GM21576 (cell line): ENCODE measurements at regions not wholly inside any gene's neighbourhood (a gene's known extent, or its start where the extent isn't known, plus 50 kb on each side); places are given as distances from the start of the nearest gene placed in this dataset.
A peak's percentile ranks its signal among the peaks of the same experiment; 100 is the strongest.

Experiments used
- ATAC-seq: cut with Tn5 transposase; IDR thresholded peaks from one replicate; pipeline ENCODE4 v1.9.1; 2021; ENCODE audit warnings: mild to moderate bottlenecking, moderate library complexity; ENCODE audit not compliant: unreplicated experiment

GRCh38 chr18:10207682-10208345 lies 246.6 kb upstream of the APCDD1 start:
- no peak for ATAC-seq

DNA sequence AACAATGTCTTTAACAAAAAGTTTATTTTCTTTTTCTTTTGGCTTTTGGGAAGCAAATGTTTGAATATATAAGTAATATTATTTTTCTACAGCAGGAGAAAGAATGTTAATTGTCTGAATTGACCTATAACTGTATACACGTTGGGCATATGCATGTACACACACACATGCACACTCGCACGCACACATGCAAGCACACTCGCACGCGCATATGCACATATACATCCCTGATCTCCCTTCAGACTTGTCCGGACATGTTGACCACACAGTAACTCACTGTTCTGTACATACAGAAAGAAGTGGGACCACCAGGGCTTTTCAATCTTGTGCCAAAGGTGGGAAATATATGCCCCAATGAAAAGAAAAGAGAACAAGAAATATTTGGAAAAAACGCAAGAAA lies 245.1 kb upstream of the APCDD1 start:
- ATAC-seq = no peak

DNA sequence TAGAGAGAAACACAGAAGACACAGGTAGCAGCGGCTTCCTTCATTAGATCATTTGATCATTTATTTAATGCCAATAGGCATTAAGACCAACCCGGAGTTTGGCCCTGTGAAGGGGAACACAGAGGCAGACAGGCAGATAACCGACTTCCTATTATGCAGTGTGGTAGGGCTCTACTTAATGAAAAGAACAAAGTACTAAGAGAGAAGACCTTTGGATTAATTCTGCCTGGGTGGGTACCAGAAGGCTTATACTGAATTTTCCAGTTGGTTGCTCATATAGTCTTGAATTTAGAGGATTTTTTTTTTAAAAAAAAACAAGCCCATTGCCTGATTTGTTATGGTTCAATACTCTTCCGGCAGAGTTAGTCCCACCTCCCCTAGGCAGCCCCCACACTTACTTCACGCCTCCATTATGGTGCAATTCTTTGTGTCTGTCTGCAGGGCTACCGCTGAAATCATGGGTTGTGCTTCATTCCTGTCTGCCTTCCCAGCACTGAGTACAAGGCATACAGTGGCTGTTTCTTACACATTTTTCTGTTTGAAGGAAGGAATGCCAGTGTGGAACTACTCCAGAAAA lies 244.3 kb upstream of the APCDD1 start:
- ATAC-seq = no peak

GRCh38 chr18:10213526-10213925 lies 240.9 kb upstream of the APCDD1 start:
- ATAC-seq = peak; percentile 90

- ATAC-seq = no peak
These were observed 239.0 kb upstream of the APCDD1 start for GRCh38 chr18:10215446-10215845.

DNA sequence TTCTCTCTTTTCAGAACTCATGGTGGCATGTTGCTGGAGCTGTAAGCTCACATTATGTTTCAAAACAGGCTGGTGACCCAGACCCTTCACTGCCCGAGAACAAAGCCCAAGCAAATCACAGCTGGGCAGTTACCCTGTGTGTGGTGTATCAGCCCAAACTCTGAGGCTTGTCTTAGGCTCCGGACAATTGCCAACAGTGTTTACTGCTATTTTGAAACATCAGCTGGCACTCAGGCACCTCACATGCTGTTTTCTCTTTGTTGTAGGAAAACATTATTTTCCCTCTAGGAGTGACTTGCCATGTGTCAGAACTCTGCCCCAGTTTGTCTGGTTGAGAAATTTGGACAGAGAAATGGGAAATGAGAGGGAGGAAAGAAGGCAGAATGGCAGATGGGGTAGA lies 237.6 kb upstream of the APCDD1 start:
- no peak for ATAC-seq

GRCh38 chr18:10217211-10217610 lies 237.2 kb upstream of the APCDD1 start:
- ATAC-seq = no peak

DNA sequence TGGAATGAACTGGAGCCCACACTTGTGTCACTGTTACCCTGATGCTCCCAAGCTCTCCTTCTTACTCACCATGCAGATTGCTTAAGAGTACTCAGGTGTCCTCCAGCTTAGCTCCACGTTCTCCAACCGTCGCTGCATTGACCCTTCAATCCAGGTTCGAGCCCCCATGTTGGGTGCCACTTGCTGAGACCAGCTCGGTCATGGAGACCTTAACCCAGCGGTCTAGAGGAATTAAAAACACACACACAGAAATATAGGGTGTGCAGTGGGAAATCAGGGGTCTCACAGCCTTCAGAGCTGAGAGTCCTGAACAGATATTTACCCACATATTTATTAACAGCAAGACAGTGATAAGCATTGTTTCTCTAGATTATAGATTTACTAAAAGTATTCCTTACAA lies 229.1 kb upstream of the APCDD1 start:
- ATAC-seq = no peak

DNA sequence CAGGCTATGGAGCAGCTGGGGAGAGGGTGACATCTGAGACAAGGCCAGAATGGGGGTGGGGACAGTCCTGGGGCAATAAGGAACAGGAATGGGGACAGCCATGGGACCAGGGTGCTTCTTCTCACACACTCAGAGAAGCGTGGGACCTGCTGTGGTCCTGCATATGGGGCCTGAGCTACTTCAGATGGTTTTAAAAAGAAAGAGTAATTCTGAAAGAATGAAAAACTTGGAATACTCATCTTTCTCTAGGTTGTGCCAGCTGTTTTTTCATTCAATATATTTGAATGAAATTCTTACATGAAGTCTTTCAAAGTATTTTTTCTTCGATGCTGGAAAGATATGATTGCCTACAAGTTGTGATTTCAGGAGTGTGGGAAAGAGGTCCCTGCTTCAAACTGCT lies 227.5 kb upstream of the APCDD1 start:
- ATAC-seq = no peak

DNA sequence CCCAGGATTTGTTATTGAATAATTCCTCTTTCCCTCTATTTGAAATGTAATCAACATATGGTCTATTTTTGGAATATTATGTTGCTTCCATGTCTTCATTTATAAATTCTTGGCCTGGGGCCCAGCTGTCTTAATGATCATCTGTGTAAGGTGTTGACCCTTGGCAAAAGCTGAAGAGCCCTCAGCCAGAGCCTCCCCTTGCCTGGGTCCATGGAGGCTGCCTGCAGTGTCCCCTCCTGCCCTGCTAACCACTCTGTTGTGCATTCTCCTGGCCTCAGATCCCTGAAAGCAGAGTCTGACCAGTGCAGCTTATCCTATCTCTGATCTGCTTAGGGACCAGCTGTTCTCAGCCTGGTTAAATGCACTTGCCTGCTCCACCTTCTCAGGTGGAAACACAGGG lies 226.1 kb upstream of the APCDD1 start:
- no peak for ATAC-seq

DNA sequence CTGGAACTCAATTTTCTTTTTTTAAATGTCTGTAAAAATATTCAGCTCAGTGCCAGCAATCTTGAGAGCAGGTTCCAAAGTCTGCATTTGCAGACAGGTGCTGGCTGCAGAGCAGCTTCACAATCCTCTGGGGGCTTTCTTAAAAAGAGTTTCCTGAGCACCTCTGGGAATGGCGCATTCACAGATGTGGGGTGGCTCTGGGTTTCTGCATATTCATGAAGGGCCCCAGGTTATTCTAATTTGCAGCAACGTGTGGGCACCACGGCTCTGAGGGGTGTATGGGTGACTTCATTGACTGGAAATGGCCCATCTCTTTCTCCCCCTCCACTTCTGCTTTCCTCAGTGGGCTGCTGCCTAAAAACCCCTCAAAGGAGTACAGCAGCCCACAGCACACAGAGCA lies 225.0 kb upstream of the APCDD1 start:
- no peak for ATAC-seq

DNA sequence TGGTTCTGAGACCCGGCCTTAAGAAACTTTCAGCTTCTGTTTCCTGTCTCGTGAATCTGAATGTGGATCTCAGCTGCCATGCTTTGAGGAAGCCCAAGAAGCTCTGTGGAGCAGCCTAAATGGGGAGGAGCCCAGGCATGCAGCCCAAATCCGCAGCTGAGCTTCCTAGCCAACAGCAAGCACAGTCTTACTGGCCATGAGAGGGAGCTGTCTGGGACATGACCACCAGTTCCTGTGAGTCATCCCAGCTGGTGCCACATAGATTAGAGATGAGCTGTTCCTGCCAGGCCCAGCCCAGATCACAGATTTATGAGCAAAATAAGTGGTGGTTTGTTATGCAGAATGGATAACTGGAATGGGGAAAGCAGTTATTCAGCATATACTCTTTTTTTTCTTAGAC lies 224.4 kb upstream of the APCDD1 start:
- no peak for ATAC-seq

GRCh38 chr18:10231220-10231619 lies 223.2 kb upstream of the APCDD1 start:
- no peak for ATAC-seq

DNA sequence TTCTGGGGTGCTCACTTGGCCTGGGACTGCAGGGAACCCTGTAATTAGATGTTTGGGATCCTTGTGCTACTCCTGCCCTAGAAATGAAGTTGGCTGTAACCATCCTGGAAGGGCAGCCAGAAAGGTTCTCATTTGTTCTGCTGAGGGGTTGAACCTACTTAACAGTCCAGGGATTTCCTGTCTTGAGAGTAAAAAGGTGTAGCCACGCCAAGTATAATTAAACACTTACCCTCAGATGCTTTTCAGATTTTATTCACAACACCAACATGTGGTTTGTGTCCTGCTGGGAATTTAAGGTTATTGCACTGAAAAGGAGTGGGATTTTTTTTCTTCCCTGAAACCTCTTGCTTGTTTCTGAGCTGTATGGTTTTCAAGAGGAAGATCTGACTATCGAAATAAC lies 222.4 kb upstream of the APCDD1 start:
- no peak for ATAC-seq

- ATAC-seq = no peak
These were observed 221.2 kb upstream of the APCDD1 start for GRCh38 chr18:10233082-10233875.

DNA sequence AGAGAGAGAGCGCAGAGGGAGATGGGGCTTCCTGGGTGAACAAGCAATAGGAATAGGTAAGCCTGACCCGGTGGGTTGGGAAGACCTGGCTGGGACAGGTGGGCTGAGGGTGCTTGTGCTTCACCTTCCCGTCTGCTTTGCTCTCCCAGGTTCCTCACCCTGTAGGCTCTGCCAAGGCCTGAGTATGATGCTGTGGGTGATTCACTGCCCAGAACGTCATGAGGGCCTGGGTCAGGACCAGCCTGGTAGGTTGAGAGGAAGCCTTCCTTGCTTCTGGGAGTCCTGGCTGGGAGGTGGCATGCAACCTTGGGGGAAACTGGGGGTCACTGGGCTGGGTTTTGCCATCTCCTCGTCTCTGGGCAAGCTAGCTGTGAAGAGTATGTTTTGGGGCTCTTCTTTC lies 220.2 kb upstream of the APCDD1 start:
- ATAC-seq = no peak

- ATAC-seq = no peak
These were observed 219.3 kb upstream of the APCDD1 start for GRCh38 chr18:10234912-10235660.

GRCh38 chr18:10235661-10235952 lies 218.8 kb upstream of the APCDD1 start:
- ATAC-seq = no peak

- no peak for ATAC-seq
These were observed 215.3 kb upstream of the APCDD1 start for GRCh38 chr18:10239103-10239502.

DNA sequence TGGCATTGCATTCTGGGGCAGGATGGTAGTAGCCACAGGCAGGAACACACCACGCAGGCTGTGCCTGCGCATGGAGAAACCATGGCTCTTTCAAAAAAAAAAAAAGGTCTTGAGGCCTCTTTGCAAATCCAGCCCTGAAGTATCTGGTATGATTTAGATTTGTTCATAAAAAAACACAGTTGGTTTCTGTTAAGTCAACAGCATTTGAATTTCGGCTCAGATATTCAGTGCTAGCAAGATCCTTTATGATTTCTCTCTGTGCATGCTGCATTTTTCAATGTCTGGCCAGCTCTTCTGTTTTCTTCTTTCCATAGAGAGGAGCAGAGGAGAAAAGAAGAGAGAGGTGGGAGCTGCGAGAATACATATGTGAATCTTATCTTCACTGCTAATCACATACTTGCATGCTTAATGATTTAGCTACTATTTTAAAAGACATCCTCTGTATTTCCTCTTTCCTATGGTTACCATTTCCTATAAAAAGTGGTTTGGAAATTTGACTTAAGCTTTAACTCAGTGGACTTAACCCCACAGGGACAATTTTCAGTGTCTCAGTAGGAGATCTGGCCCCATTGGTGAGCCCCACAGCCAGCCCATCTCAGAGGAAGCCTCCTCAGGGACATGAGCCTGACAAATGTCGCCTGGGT lies 214.3 kb upstream of the APCDD1 start:
- ATAC-seq = no peak

DNA sequence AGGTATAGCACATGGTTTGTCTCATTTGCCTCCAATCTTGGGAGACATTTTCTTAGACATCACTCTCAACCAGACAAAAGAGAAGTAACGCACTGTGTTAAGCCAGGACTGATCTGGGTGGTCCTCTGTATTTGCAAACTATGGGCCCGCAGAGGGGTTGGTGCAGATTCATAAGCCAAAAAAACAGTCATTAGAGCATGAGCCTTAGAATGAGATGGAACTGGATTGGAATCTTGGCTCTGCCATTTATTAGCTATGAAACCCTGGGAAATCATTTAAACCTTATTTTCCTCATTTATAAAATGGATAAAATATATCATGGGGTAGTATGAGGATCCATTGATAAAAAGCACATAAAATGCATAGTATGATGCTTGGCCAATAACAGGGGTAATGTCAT lies 213.5 kb upstream of the APCDD1 start:
- ATAC-seq = no peak
